Endothelial cell of umbilical vein (primary cell): ENCODE measurements at regions not wholly inside any gene's neighbourhood (a gene's known extent, or its start where the extent isn't known, plus 50 kb on each side); places are given as distances from the start of the nearest gene placed in this dataset.

Experiments
- BruUV-seq: library from RNA; stranded (reverse); fragments of 400-500 nt; replicated peaks from 2 replicates; lab custom pipeline; 2021; lab: Mats Ljungman, UMichigan
- CTCF ChIA-PET: fragments of 300-600, 350-600 bp; sonication (Branson Sonifier 250); formaldehyde crosslinking; loops from one replicate; lab custom pipeline; 2021; ENCODE audit warnings: antibody characterized with exemption, inconsistent platforms; lab: Charles Lee
- POLR2A ChIA-PET: fragments of 300-600, 350-600 bp; sonication (Branson Sonifier 250); formaldehyde crosslinking; loops from one replicate; lab custom pipeline; 2021; ENCODE audit warnings: antibody characterized with exemption, inconsistent platforms; lab: Charles Lee
- DNase-seq: peaks from one replicate; pipeline ENCODE4 v3.0.0-alpha.2; 2011; ENCODE audit warnings: low read depth, low spot score
- FAIRE-seq: peaks from 2 replicates; lab custom pipeline; 2011; peaks lifted over from hg19 to GRCh38; lab: Jason Lieb, UNC
- H2AFZ ChIP-seq: 2 replicates; pipeline ENCODE4 v1.6.0; 2012; ENCODE audit warnings: low read depth, low read length, control low read depth, inconsistent platforms
- H3K27ac ChIP-seq: 2 replicates; pipeline ENCODE4 v1.5.1; 2011; ENCODE audit warnings: low read depth, mild to moderate bottlenecking, control low read depth, low read length, moderate library complexity; ENCODE audit not compliant: insufficient read depth
- H3K27me3 ChIP-seq, 2 experiments: 2 replicates each; pipeline versions ENCODE4 v1.6.0 to v1.6.1; 2011; ENCODE audit warnings: low read length in 2 of 2, mixed read lengths in 1 of 2; ENCODE audit not compliant: control insufficient read depth in 2 of 2, insufficient read depth in 2 of 2
- H3K36me3 ChIP-seq, 2 experiments: 2 replicates in 1 of 2; 3 replicates in 1 of 2; pipeline ENCODE4 v1.5.1; 2011; ENCODE audit warnings: low read length in 2 of 2, mild to moderate bottlenecking in 1 of 2, moderate library complexity in 1 of 2; ENCODE audit not compliant: control insufficient read depth in 2 of 2, insufficient read depth in 2 of 2; ENCODE audit errors: extremely low read depth in 1 of 2
- H3K4me1 ChIP-seq: 3 replicates; pipeline ENCODE4 v1.5.1; 2011; ENCODE audit warnings: mild to moderate bottlenecking, low read length; ENCODE audit not compliant: control insufficient read depth, insufficient read depth; ENCODE audit errors: extremely low read depth
- H3K4me2 ChIP-seq: 2 replicates; pipeline ENCODE4 v1.6.1; 2011; ENCODE audit warnings: low read length, control low read depth, mixed read lengths; ENCODE audit not compliant: insufficient read depth
- H3K4me3 ChIP-seq, 3 experiments: fragments of 200-600 bp in 1 of 3; sonication (generic), shearing (Covaris generic) in 1 of 3; replicated peaks in 1 of 3; 2 replicates each; pipeline ENCODE4 v1.5.1; 2011 to 2016; ENCODE audit warnings: control low read depth in 3 of 3, low read length in 3 of 3, mild to moderate bottlenecking in 2 of 3, inconsistent platforms in 1 of 3, low read depth in 1 of 3, moderate library complexity in 1 of 3; ENCODE audit not compliant: insufficient read depth in 1 of 3
- H3K79me2 ChIP-seq: 2 replicates; pipeline ENCODE4 v1.6.0; 2012; ENCODE audit warnings: low read length, inconsistent platforms; ENCODE audit not compliant: control insufficient read depth, insufficient read depth
- H3K9ac ChIP-seq: replicated peaks from 2 replicates; pipeline ENCODE3; 2011; ENCODE audit warnings: low read length, control low read depth; ENCODE audit not compliant: insufficient read depth; ENCODE audit errors: extremely low read depth
- H3K9me1 ChIP-seq: replicated peaks from 3 replicates; pipeline ENCODE4 v1.6.0; 2011; ENCODE audit warnings: mild to moderate bottlenecking, low read length; ENCODE audit not compliant: control insufficient read depth, insufficient read depth; ENCODE audit errors: extremely low read depth
- H3K9me3 ChIP-seq: replicated peaks from 2 replicates; pipeline ENCODE4 v1.5.1; 2012; ENCODE audit warnings: low read length, inconsistent platforms; ENCODE audit not compliant: control insufficient read depth, insufficient read depth
- H4K20me1 ChIP-seq: replicated peaks from 2 replicates; pipeline ENCODE3; 2011; ENCODE audit warnings: mild to moderate bottlenecking, low read length; ENCODE audit not compliant: control insufficient read depth, insufficient read depth; ENCODE audit errors: extremely low read depth
- EZH2 ChIP-seq: IDR thresholded peaks from 2 replicates; pipeline ENCODE4 v1.6.1; 2012; ENCODE audit warnings: borderline replicate concordance, low read depth, mild to moderate bottlenecking, moderate library complexity, low read length, inconsistent platforms; ENCODE audit not compliant: severe bottlenecking
- FOS ChIP-seq: IDR thresholded peaks from 2 replicates; pipeline ENCODE4 v1.6.1; 2011; ENCODE audit warnings: mild to moderate bottlenecking, low read length, moderate library complexity, borderline replicate concordance; ENCODE audit not compliant: insufficient read depth
- GATA2 ChIP-seq: IDR thresholded peaks from 2 replicates; pipeline ENCODE4 v1.7.0; 2011; ENCODE audit warnings: low read depth, mild to moderate bottlenecking, moderate library complexity, mixed read lengths, low read length; ENCODE audit not compliant: insufficient read length, insufficient read depth
- JUN ChIP-seq: IDR thresholded peaks from 2 replicates; pipeline ENCODE4 v1.6.1; 2011; ENCODE audit warnings: borderline replicate concordance, low read depth; ENCODE audit not compliant: insufficient read length, insufficient read depth
- MYC ChIP-seq: IDR thresholded peaks from one replicate; pipeline ENCODE4 v1.6.1; 2011; ENCODE audit warnings: mild to moderate bottlenecking, low read depth, low read length
- POLR2A ChIP-seq: IDR thresholded peaks from 2 replicates; pipeline ENCODE4 v1.6.1; 2012; ENCODE audit warnings: low read depth, mild to moderate bottlenecking, control low read depth, low read length
- POLR2AphosphoS5 ChIP-seq: IDR thresholded peaks from 2 replicates; pipeline ENCODE4 v1.6.1; 2012; ENCODE audit warnings: low read depth, mild to moderate bottlenecking, control low read depth, low read length, moderate library complexity; ENCODE audit not compliant: insufficient read depth
- dilution Hi-C: fragments of 300-500 bp; cut with MboI; formaldehyde crosslinking; loops from one replicate; pipeline ENCODE4 v1.15.0; 2019; ENCODE audit warnings: low sequenced_read_pairs; ENCODE audit not compliant: extremely low pct_ligation_motif_present
- intact Hi-C: fragments of 100-400 bp; cut with micrococcal nuclease; formaldehyde crosslinking; loops from one replicate; pipeline ENCODE4 v1.10.0; 2022
- TF ChIP-seq, protein P1 (sequence below), 2 donors: IDR thresholded peaks; 1 replicate in 1 of 2; 2 replicates in 1 of 2; pipeline ENCODE4 v1.5.1; 2011; ENCODE audit warnings: low read length in 2 of 2, mild to moderate bottlenecking in 2 of 2, moderate library complexity in 2 of 2, control low read depth in 1 of 2, inconsistent platforms in 1 of 2, low read depth in 1 of 2; ENCODE audit not compliant: insufficient read depth in 1 of 2; ENCODE audit errors: extremely low read depth in 1 of 2

DNA sequence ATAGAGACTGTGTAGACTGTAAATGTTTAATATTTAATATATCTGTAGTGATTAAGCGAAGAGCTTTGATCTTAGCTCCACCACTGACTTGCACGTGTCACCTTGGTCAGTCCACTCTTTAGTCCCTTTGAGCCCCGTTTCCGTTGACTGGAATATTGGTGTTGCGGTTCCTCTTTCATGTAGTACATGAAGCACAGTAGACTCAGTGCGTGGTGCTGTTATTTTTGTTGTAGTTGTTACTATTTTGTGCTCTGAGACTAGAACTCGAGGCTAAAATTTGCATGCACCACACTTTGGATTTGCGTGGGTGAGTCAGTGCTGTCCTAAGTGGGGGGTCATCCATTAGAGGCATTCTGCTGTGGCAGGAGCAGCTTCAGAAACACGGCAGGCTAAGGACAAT lies 291.4 kb downstream of the QKI start:
- dilution Hi-C loops (no loop called here), intact Hi-C loops (no loop called here)
- Histone ChIP-seq H4K20me1 (no peaks in the 10 kb centered on the region), H3K9ac (no peak overlapping the region), H2AFZ (no peak overlapping the region), H3K27ac (no peak overlapping the region), H3K9me3 (no peaks in the 10 kb centered on the region), H3K4me3 (no peak overlapping the region), H3K9me1 (no peaks in the 10 kb centered on the region), H3K4me1 (no peaks in the 10 kb centered on the region), H3K27me3 (no peaks in the 10 kb centered on the region), H3K79me2 (no peaks in the 10 kb centered on the region), H3K4me2 (no peak overlapping the region), H3K36me3 (no peaks in the 10 kb centered on the region)
- POLR2A ChIA-PET: no interaction called here
- TF ChIP-seq GATA2: no peak
- TF ChIP-seq, protein P1, sequence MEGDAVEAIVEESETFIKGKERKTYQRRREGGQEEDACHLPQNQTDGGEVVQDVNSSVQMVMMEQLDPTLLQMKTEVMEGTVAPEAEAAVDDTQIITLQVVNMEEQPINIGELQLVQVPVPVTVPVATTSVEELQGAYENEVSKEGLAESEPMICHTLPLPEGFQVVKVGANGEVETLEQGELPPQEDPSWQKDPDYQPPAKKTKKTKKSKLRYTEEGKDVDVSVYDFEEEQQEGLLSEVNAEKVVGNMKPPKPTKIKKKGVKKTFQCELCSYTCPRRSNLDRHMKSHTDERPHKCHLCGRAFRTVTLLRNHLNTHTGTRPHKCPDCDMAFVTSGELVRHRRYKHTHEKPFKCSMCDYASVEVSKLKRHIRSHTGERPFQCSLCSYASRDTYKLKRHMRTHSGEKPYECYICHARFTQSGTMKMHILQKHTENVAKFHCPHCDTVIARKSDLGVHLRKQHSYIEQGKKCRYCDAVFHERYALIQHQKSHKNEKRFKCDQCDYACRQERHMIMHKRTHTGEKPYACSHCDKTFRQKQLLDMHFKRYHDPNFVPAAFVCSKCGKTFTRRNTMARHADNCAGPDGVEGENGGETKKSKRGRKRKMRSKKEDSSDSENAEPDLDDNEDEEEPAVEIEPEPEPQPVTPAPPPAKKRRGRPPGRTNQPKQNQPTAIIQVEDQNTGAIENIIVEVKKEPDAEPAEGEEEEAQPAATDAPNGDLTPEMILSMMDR (IDR thresholded peaks at IDR 0.05; ENCODE audit: extremely low read depth in 1 of 2, insufficient read depth in 1 of 2, low read depth in 1 of 2, low read length in 2 of 2): no peak
- no peak for TF ChIP-seq FOS
- no peak for FAIRE-seq
- no peak for DNase-seq
- BruUV-seq: no TSS peak
- CTCF ChIA-PET: no interaction called here

GRCh38 chr6:163702736-163703135 lies 288.2 kb downstream of the QKI start:
- POLR2A ChIA-PET: no interaction called here
- no peak overlapping the region for H2AFZ ChIP-seq
- no peak overlapping the region for H3K4me2 ChIP-seq
- no peak overlapping the region for H3K4me3 ChIP-seq
- H3K9ac ChIP-seq: no peak overlapping the region
- no peaks in the 10 kb centered on the region for H3K9me3 ChIP-seq
- H3K9me1 ChIP-seq: no peaks in the 10 kb centered on the region
- H4K20me1 ChIP-seq: no peaks in the 10 kb centered on the region
- no peaks in the 10 kb centered on the region for H3K27me3 ChIP-seq
- H3K79me2 ChIP-seq: no peaks in the 10 kb centered on the region
- TF ChIP-seq GATA2 (no peak), MYC (no peak), POLR2A (no peak), EZH2 (no peak), POLR2AphosphoS5 (no peak), JUN (no peak), FOS (no peak)
- TF ChIP-seq, protein P1 (IDR thresholded peaks at IDR 0.05; ENCODE audit: extremely low read depth in 1 of 2, insufficient read depth in 1 of 2, low read depth in 1 of 2, low read length in 2 of 2): no peak
- no peaks in the 10 kb centered on the region for H3K36me3 ChIP-seq
- DNase-seq (no peak), FAIRE-seq (no peak)
- CTCF ChIA-PET: no interaction called here
- BruUV-seq: no TSS peak
- dilution Hi-C loops: no loop called here
- H3K4me1 ChIP-seq: no peaks in the 10 kb centered on the region
- no peak overlapping the region for H3K27ac ChIP-seq
- intact Hi-C loops: no loop called here
